OCI-LY7 (cell line): ENCODE measurements at regions not wholly inside any gene's neighbourhood (a gene's known extent, or its start where the extent isn't known, plus 50 kb on each side); places are given as distances from the start of the nearest gene placed in this dataset.

Source experiments
- EZH2phosphoT487 ChIP-seq: fragments of 200-600 bp; sonication (generic); IDR thresholded peaks from 2 replicates; pipeline ENCODE4 v1.6.1; 2018; ENCODE audit warnings: low read depth, borderline replicate concordance, mild to moderate bottlenecking, mixed run types, antibody characterized with exemption, low read length, moderate library complexity, mixed read lengths
- TF ChIP-seq, protein P1 (sequence below): fragments of 200-600 bp; sonication (generic); conservative IDR thresholded peaks from 2 replicates; pipeline ENCODE4 v1.5.1; 2014; ENCODE audit warnings: mild to moderate bottlenecking, antibody characterized with exemption, low read length, moderate library complexity, mixed read lengths

- TF ChIP-seq, protein P1, sequence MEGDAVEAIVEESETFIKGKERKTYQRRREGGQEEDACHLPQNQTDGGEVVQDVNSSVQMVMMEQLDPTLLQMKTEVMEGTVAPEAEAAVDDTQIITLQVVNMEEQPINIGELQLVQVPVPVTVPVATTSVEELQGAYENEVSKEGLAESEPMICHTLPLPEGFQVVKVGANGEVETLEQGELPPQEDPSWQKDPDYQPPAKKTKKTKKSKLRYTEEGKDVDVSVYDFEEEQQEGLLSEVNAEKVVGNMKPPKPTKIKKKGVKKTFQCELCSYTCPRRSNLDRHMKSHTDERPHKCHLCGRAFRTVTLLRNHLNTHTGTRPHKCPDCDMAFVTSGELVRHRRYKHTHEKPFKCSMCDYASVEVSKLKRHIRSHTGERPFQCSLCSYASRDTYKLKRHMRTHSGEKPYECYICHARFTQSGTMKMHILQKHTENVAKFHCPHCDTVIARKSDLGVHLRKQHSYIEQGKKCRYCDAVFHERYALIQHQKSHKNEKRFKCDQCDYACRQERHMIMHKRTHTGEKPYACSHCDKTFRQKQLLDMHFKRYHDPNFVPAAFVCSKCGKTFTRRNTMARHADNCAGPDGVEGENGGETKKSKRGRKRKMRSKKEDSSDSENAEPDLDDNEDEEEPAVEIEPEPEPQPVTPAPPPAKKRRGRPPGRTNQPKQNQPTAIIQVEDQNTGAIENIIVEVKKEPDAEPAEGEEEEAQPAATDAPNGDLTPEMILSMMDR, result no peak
- TF ChIP-seq EZH2phosphoT487, result no peak
Measured at GRCh38 chr1:222899471-222899870, 84.6 kb downstream of the DISP1 start.
